ENCODE measurements at regions not wholly inside any gene's neighbourhood (a gene's known extent, or its start where the extent isn't known, plus 50 kb on each side); places are given as distances from the start of the nearest gene placed in this dataset.

DNA sequence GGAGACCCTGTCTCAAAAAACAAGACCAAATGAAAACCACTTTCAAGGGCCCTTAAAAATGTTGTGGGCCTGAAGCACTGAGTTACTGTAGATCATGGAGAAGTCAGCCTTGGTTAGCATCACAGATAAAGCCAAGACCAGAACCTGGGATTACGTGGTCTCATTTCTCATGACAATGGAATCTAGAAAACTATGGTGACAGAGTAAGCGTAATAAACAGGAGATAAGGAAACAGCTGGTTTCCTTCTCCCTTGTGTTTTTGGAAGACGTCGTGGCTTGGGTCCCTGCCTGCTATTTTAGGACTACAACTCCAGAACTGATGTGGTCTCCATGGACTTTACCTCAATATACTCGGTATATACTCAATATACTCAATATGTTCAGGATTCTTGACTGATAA lies 180.7 kb upstream of the ZFHX3 start:
- TF ChIP-seq EZH2phosphoT487 (IDR thresholded peaks at IDR 0.05; ENCODE audit: unreplicated experiment) (no peak), EZH2 (IDR thresholded peaks at IDR 0.05; ENCODE audit: low read depth, unreplicated experiment) (no peak), POLR2AphosphoS5 (IDR thresholded peaks at IDR 0.05; ENCODE audit: low read depth) (no peak), JUNB (IDR thresholded peaks at IDR 0.05; ENCODE audit: unreplicated experiment) (no peak)
- TF ChIP-seq, protein P1, sequence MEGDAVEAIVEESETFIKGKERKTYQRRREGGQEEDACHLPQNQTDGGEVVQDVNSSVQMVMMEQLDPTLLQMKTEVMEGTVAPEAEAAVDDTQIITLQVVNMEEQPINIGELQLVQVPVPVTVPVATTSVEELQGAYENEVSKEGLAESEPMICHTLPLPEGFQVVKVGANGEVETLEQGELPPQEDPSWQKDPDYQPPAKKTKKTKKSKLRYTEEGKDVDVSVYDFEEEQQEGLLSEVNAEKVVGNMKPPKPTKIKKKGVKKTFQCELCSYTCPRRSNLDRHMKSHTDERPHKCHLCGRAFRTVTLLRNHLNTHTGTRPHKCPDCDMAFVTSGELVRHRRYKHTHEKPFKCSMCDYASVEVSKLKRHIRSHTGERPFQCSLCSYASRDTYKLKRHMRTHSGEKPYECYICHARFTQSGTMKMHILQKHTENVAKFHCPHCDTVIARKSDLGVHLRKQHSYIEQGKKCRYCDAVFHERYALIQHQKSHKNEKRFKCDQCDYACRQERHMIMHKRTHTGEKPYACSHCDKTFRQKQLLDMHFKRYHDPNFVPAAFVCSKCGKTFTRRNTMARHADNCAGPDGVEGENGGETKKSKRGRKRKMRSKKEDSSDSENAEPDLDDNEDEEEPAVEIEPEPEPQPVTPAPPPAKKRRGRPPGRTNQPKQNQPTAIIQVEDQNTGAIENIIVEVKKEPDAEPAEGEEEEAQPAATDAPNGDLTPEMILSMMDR (conservative IDR thresholded peaks at IDR 0.05; ENCODE audit: low read depth in 2 of 2), result no peak
- TF ChIP-seq, protein P2, sequence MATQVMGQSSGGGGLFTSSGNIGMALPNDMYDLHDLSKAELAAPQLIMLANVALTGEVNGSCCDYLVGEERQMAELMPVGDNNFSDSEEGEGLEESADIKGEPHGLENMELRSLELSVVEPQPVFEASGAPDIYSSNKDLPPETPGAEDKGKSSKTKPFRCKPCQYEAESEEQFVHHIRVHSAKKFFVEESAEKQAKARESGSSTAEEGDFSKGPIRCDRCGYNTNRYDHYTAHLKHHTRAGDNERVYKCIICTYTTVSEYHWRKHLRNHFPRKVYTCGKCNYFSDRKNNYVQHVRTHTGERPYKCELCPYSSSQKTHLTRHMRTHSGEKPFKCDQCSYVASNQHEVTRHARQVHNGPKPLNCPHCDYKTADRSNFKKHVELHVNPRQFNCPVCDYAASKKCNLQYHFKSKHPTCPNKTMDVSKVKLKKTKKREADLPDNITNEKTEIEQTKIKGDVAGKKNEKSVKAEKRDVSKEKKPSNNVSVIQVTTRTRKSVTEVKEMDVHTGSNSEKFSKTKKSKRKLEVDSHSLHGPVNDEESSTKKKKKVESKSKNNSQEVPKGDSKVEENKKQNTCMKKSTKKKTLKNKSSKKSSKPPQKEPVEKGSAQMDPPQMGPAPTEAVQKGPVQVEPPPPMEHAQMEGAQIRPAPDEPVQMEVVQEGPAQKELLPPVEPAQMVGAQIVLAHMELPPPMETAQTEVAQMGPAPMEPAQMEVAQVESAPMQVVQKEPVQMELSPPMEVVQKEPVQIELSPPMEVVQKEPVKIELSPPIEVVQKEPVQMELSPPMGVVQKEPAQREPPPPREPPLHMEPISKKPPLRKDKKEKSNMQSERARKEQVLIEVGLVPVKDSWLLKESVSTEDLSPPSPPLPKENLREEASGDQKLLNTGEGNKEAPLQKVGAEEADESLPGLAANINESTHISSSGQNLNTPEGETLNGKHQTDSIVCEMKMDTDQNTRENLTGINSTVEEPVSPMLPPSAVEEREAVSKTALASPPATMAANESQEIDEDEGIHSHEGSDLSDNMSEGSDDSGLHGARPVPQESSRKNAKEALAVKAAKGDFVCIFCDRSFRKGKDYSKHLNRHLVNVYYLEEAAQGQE (IDR thresholded peaks at IDR 0.05; ENCODE audit: unreplicated experiment), result no peak
